Posterior cingulate gyrus (tissue), 11 donors: ENCODE measurements at regions not wholly inside any gene's neighbourhood (a gene's known extent, or its start where the extent isn't known, plus 50 kb on each side); places are given as distances from the start of the nearest gene placed in this dataset.

Experiments
- DNase-seq, 10 donors: peaks; one replicate each; pipeline versions ENCODE4 v3.0.0 to v3.0.0-alpha.2; 2020 to 2021; ENCODE audit warnings: mixed read lengths in 3 of 10
- intact Hi-C: fragments of 100-400 bp; cut with DNase I; formaldehyde crosslinking; loops from one replicate; pipeline ENCODE4 v1.15.1; 2023

DNA sequence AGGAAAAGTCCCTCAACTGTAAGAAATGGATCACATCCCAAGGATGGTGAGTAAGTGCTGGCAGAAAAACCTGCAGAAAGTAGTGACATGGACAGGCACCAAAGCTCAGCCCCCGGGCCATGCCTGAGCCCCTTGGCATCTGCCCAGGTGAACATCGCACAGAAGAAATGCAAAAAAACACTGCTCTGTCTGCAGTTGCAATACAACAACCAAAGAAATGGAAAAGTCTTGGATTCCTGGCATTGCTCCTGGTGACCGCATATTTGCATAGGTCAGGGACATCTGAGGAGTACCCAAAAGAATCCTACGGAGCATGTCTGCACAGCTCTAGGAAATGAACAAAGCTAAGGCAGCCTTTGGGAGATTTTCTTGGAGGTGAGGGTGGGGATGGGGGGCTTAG is 63.1 kb upstream of the PTPRT start:
- intact Hi-C loops: no loop called here
- no peak for DNase-seq

GRCh38 chr20:43248341-43248740 is 58.6 kb upstream of the PTPRT start:
- no peak for DNase-seq
- intact Hi-C loops: no loop called here

GRCh38 chr20:43247361-43247760 is 57.7 kb upstream of the PTPRT start:
- intact Hi-C loops: no loop called here
- no peak for DNase-seq

DNA sequence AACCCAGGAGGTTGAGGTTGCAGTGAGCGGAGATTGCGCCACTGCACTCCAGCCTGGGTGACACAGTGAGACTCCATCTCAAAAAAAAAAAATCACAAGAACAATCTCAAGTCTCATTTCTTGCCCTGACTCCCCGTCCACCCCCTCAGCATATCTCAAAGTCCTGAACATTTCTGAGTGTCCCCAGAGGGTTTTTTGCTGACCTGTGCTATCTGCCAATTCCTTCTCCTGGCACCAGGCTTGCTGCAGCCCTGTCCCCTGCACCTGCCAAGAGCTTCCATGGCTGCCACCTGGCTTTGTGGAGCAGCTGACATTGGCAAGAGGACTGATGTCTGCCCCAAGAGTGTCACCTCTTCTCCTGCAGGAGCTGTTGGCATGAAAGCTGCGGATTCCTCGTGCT is 54.9 kb upstream of the PTPRT start:
- no peak for DNase-seq
- intact Hi-C loops: no loop called here

DNA sequence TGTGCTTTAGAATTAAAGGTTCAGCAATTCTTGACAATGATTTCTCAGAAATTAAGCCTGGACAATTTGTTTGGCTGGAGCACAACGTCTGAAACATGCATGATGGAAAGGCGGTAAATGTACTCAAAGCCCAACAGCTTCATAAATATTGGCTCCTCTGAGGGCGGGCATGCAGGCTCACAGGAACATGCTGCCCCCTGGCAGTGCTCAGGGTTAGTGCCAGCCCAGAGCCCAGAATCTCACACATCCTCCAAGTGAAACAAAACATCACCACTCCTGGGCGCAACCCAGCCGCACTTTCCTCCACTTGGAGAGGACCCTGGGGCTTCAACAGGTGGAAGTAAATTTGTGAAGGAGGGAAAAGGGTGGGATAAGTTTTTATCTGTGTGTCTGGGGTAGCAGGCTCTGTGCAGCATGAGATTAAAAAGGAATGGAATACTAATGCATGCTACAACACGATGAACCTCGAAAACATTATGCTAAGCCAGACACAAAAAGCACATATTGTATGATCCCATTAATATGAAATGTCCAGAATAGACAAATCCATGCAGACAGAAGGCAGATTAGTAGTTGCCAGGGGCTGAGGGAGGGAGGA is 54.1 kb upstream of the PTPRT start:
- intact Hi-C loops: no loop called here
- peak in 8 of 10 donors; percentile 16 to 91 (median 50) for DNase-seq

GRCh38 chr20:43241057-43241702 is 51.5 kb upstream of the PTPRT start:
- intact Hi-C loops: no loop called here
- peak in 5 of 10 donors; percentile 18 to 78 (median 28) for DNase-seq
